WTC11 (cell line): ENCODE measurements at regions not wholly inside any gene's neighbourhood (a gene's known extent, or its start where the extent isn't known, plus 50 kb on each side); places are given as distances from the start of the nearest gene placed in this dataset.
"Not testable (repeated sequence)": the region's sequence is repeated elsewhere in the genome, so short reads cannot be mapped to it uniquely, and the experiment has no call there.

ENCODE experiments used
- ATAC-seq: fragments of 200-7000 bp; cut with Tn5 transposase; 2 replicates; pipeline ENCODE4 v1.10.0; 2021; ENCODE audit warnings: mild to moderate bottlenecking, moderate library complexity
- CTCF ChIA-PET: fragments of 300-600 bp; sonication (Branson Sonifier 250); formaldehyde crosslinking; loops from one replicate; lab custom pipeline; 2021; ENCODE audit warnings: antibody characterized with exemption; lab: Charles Lee
- POLR2A ChIA-PET: fragments of 350-600 bp; sonication (Branson Sonifier 250); formaldehyde crosslinking; loops from one replicate; lab custom pipeline; 2021; ENCODE audit warnings: antibody characterized with exemption; lab: Charles Lee
- DNase-seq: peaks from one replicate; pipeline ENCODE4 v3.0.0; 2021; ENCODE audit warnings: low spot score
- H3K27ac Mint-ChIP-seq: 2 replicates; pipeline ENCODE4 v1.8.0; 2021; ENCODE audit warnings: mixed read lengths
- H3K27me3 Mint-ChIP-seq: 2 replicates; pipeline ENCODE4 v1.8.0; 2021; ENCODE audit warnings: low read depth, mild to moderate bottlenecking, moderate library complexity, mixed read lengths
- H3K36me3 Mint-ChIP-seq: 2 replicates; pipeline ENCODE4 v1.8.0; 2021; ENCODE audit warnings: mixed read lengths
- H3K4me1 Mint-ChIP-seq: 2 replicates; pipeline ENCODE4 v1.8.0; 2022; ENCODE audit warnings: mixed read lengths
- H3K4me3 Mint-ChIP-seq: 2 replicates; pipeline ENCODE4 v1.8.0; 2021; ENCODE audit warnings: mild to moderate bottlenecking, moderate library complexity, mixed read lengths
- H3K9me3 Mint-ChIP-seq: 2 replicates; pipeline ENCODE4 v1.8.0; 2021; ENCODE audit warnings: mixed read lengths
- AFF4 ChIP-seq: sonication (generic); formaldehyde crosslinking; IDR thresholded peaks from 2 replicates; pipeline ENCODE4 v1.8.1; 2023; ENCODE audit warnings: mild to moderate bottlenecking, missing genetic modification reagents, borderline replicate concordance
- CTCF ChIP-seq: fragments of 200-600 bp; IDR thresholded peaks from 2 replicates; pipeline ENCODE4 v1.8.0; 2022; ENCODE audit warnings: antibody characterized with exemption
- ESRRA ChIP-seq: sonication (generic); formaldehyde crosslinking; IDR thresholded peaks from 2 replicates; pipeline ENCODE4 v1.8.1; 2022; ENCODE audit warnings: mild to moderate bottlenecking, missing genetic modification reagents, borderline replicate concordance
- KAT7 ChIP-seq: sonication (generic); formaldehyde crosslinking; IDR thresholded peaks from 2 replicates; pipeline ENCODE4 v1.8.1; 2023; ENCODE audit warnings: missing genetic modification reagents, mild to moderate bottlenecking, borderline replicate concordance
- MYBL2 ChIP-seq: sonication (generic); formaldehyde crosslinking; IDR thresholded peaks from 2 replicates; pipeline ENCODE4 v1.8.1; 2023; ENCODE audit warnings: mild to moderate bottlenecking, moderate library complexity, missing genetic modification reagents
- NR2C2 ChIP-seq: sonication (generic); formaldehyde crosslinking; IDR thresholded peaks from 2 replicates; pipeline ENCODE4 v1.8.0; 2022; ENCODE audit warnings: mild to moderate bottlenecking, missing genetic modification reagents
- PRRX2 ChIP-seq: fragments of 250-450 bp; sonication (Bioruptor Pico); IDR thresholded peaks from 2 replicates; pipeline ENCODE4 v1.8.0; 2021; ENCODE audit warnings: mild to moderate bottlenecking
- RORB ChIP-seq: fragments of 250-450 bp; sonication (Bioruptor Pico); IDR thresholded peaks from 2 replicates; pipeline ENCODE4 v1.9.0; 2021; ENCODE audit warnings: mild to moderate bottlenecking
- SMAD4 ChIP-seq: sonication (generic); formaldehyde crosslinking; IDR thresholded peaks from 2 replicates; pipeline ENCODE4 v1.8.0; 2022; ENCODE audit warnings: mild to moderate bottlenecking, missing genetic modification reagents
- SP1 ChIP-seq: sonication (generic); formaldehyde crosslinking; conservative IDR thresholded peaks from 2 replicates; pipeline ENCODE4 v1.8.1; 2022; ENCODE audit warnings: missing genetic modification reagents
- USF2 ChIP-seq: sonication (generic); formaldehyde crosslinking; IDR thresholded peaks from 2 replicates; pipeline ENCODE4 v1.8.1; 2023; ENCODE audit warnings: mild to moderate bottlenecking, missing genetic modification reagents, moderate library complexity
- ZBTB43 ChIP-seq: sonication (generic); formaldehyde crosslinking; IDR thresholded peaks from 2 replicates; pipeline ENCODE4 v1.8.1; 2023; ENCODE audit warnings: mild to moderate bottlenecking, missing genetic modification reagents
- ZNF263 ChIP-seq: sonication (generic); formaldehyde crosslinking; IDR thresholded peaks from 2 replicates; pipeline ENCODE4 v1.8.1; 2022; ENCODE audit warnings: low read depth, mild to moderate bottlenecking, moderate library complexity, missing genetic modification reagents
- ZNF512 ChIP-seq: sonication (generic); formaldehyde crosslinking; IDR thresholded peaks from 2 replicates; pipeline ENCODE4 v1.8.1; 2022; ENCODE audit warnings: missing genetic modification reagents, borderline replicate concordance
- ZNF532 ChIP-seq: fragments of 250-450 bp; sonication (Bioruptor Pico); IDR thresholded peaks from 2 replicates; pipeline ENCODE4 v1.9.0; 2021; ENCODE audit warnings: mild to moderate bottlenecking, borderline replicate concordance

GRCh38 chr9:71285191-71285656, 163.8 kb upstream of the TRPM3 start:
- ChIA-PET CTCF (interaction anchor here (0.6 to 3.6 kb wide), 31 partner anchors 13 to 643 kb away, joined by 3 to 19 read pairs (median 3); partner anchors contain the start of gene CEMIP2), POLR2A (no interaction called here)
- Mint-ChIP-seq H3K27me3 (no peaks in the 10 kb centered on the region), H3K4me1 (peaks cover 15% of the 10 kb centered on the region), H3K27ac (no peak overlapping the region), H3K4me3 (no peak overlapping the region), H3K9me3 (no peaks in the 10 kb centered on the region), H3K36me3 (no peaks in the 10 kb centered on the region)
- ATAC-seq (peak; percentile 95), DNase-seq (peak; percentile 24)
- peak; percentile 77 for TF ChIP-seq CTCF
- no peak for TF ChIP-seq PRRX2 (CRISPR knock-in tag)

- H3K36me3 Mint-ChIP-seq, POLR2A ChIA-PET, ATAC-seq, H3K27me3 Mint-ChIP-seq, H3K27ac Mint-ChIP-seq, CTCF ChIA-PET, H3K9me3 Mint-ChIP-seq, H3K4me3 Mint-ChIP-seq, DNase-seq: not testable (repeated sequence)
- H3K4me1 Mint-ChIP-seq: peaks cover 15% of the 10 kb centered on the region
- peak; percentile 82 for TF ChIP-seq ZNF512 (CRISPR knock-in tag)
These were observed 160.7 kb upstream of the TRPM3 start for GRCh38 chr9:71282116-71282515.

- CTCF ChIA-PET: interaction anchor here (0.5 kb wide), 1 partner anchor 10 kb away, joined by 4 read pairs; no protein-coding TSS in a partner anchor
- no peak for ATAC-seq
- Mint-ChIP-seq H3K4me1 (no peaks in the 10 kb centered on the region), H3K36me3 (no peaks in the 10 kb centered on the region), H3K27me3 (no peaks in the 10 kb centered on the region), H3K4me3 (no peak overlapping the region), H3K9me3 (no peaks in the 10 kb centered on the region), H3K27ac (no peak overlapping the region)
- no peak for DNase-seq
- POLR2A ChIA-PET: no interaction called here
- TF ChIP-seq SMAD4: no peak
- no peak for TF ChIP-seq RORB (CRISPR knock-in tag)
- TF ChIP-seq SP1 (CRISPR knock-in tag): no peak
- no peak for TF ChIP-seq ESRRA
- no peak for TF ChIP-seq ZNF532 (CRISPR knock-in tag)
- no peak for TF ChIP-seq MYBL2 (CRISPR knock-in tag)
- no peak for TF ChIP-seq KAT7 (CRISPR knock-in tag)
- TF ChIP-seq ZBTB43 (CRISPR knock-in tag): no peak
- TF ChIP-seq USF2: no peak
- no peak for TF ChIP-seq AFF4
- TF ChIP-seq ZNF263 (CRISPR knock-in tag): no peak
- TF ChIP-seq NR2C2 (CRISPR knock-in tag): no peak
These were observed 157.8 kb upstream of the TRPM3 start for GRCh38 chr9:71279151-71279739.
